GM19240 (cell line): ENCODE measurements at regions not wholly inside any gene's neighbourhood (a gene's known extent, or its start where the extent isn't known, plus 50 kb on each side); places are given as distances from the start of the nearest gene placed in this dataset.

Experiments used
- DNase-seq: peaks from one replicate; pipeline ENCODE4 v3.0.0; 2011; ENCODE audit warnings: low spot score; ENCODE audit not compliant: insufficient read length

GRCh38 chr6:1065986-1066385 is 245.9 kb upstream of the FOXQ1 start:
- no peak for DNase-seq

- DNase-seq: no peak
Measured at GRCh38 chr6:1063671-1064355, 248.1 kb upstream of the FOXQ1 start.

GRCh38 chr6:1062786-1063545 is 248.9 kb upstream of the FOXQ1 start:
- no peak for DNase-seq

- no peak for DNase-seq
Measured at GRCh38 chr6:1059596-1059995, 252.3 kb upstream of the FOXQ1 start.

- DNase-seq: no peak
Measured at GRCh38 chr6:1057490-1058135, 254.3 kb upstream of the FOXQ1 start.

GRCh38 chr6:1055015-1055921 is 256.6 kb upstream of the FOXQ1 start:
- no peak for DNase-seq

GRCh38 chr6:1054653-1055014 is 257.3 kb upstream of the FOXQ1 start:
- DNase-seq: no peak

GRCh38 chr6:1053586-1053985 is 258.3 kb upstream of the FOXQ1 start:
- no peak for DNase-seq

GRCh38 chr6:1052262-1052661 is 259.6 kb upstream of the FOXQ1 start:
- no peak for DNase-seq

- no peak for DNase-seq
Measured at GRCh38 chr6:1049900-1050299, 262.0 kb upstream of the FOXQ1 start.

GRCh38 chr6:1049170-1049569 is 262.7 kb upstream of the FOXQ1 start:
- DNase-seq: no peak

- no peak for DNase-seq
Measured at GRCh38 chr6:1047981-1048541, 263.8 kb upstream of the FOXQ1 start.

GRCh38 chr6:1045239-1045638 is 266.7 kb upstream of the FOXQ1 start:
- DNase-seq: no peak

GRCh38 chr6:1044040-1044836 is 267.7 kb upstream of the FOXQ1 start:
- DNase-seq: no peak

GRCh38 chr6:1043458-1043836 is 268.5 kb upstream of the FOXQ1 start:
- no peak for DNase-seq

- no peak for DNase-seq
Measured at GRCh38 chr6:1042583-1043457, 269.1 kb upstream of the FOXQ1 start.

GRCh38 chr6:1040393-1040792 is 271.5 kb upstream of the FOXQ1 start:
- no peak for DNase-seq

- no peak for DNase-seq
Measured at GRCh38 chr6:1039746-1040145, 272.2 kb upstream of the FOXQ1 start.

GRCh38 chr6:1039191-1039590 is 272.7 kb upstream of the FOXQ1 start:
- no peak for DNase-seq
